Vagina (tissue), 2 donors: ENCODE measurements at regions not wholly inside any gene's neighbourhood (a gene's known extent, or its start where the extent isn't known, plus 50 kb on each side); places are given as distances from the start of the nearest gene placed in this dataset.

ENCODE experiments used
- DNase-seq, 2 donors: peaks; one replicate each; pipeline ENCODE4 v3.0.0-alpha.2; 2017; ENCODE audit errors: extremely low spot score in 2 of 2
- H3K27ac ChIP-seq: fragments of 200-600 bp; sonication (generic); one replicate; pipeline ENCODE4 v1.5.1; 2019
- H3K27me3 ChIP-seq: fragments of 200-600 bp; sonication (generic); one replicate; pipeline ENCODE4 v1.5.1; 2019
- H3K36me3 ChIP-seq, 2 donors: fragments of 200-600 bp; sonication (generic); one replicate each; pipeline ENCODE4 v1.5.1; 2017 to 2019
- H3K4me1 ChIP-seq: fragments of 200-600 bp; sonication (generic); one replicate; pipeline ENCODE4 v1.5.1; 2019
- H3K4me3 ChIP-seq, 2 donors: fragments of 200-600 bp; sonication (generic); 1 replicate in 1 of 2; 2 replicates in 1 of 2; pipeline ENCODE4 v1.5.1; 2016 to 2019
- H3K9me3 ChIP-seq: fragments of 200-600 bp; sonication (generic); one replicate; pipeline ENCODE4 v1.5.1; 2019
- POLR2A ChIP-seq, 2 donors: fragments of 450-650 bp; IDR thresholded peaks; one replicate each; pipeline ENCODE4 v1.6.1; 2017; ENCODE audit warnings: antibody characterized with exemption in 2 of 2, mild to moderate bottlenecking in 2 of 2, moderate library complexity in 2 of 2
- POLR2AphosphoS5 ChIP-seq, 2 donors: sonication (generic); formaldehyde crosslinking; IDR thresholded peaks; one replicate each; pipeline ENCODE4 v1.9.0; 2017; ENCODE audit warnings: antibody characterized with exemption in 2 of 2, mild to moderate bottlenecking in 2 of 2, low read depth in 1 of 2; ENCODE audit not compliant: insufficient read depth in 1 of 2
- intact Hi-C: fragments of 100-400 bp; cut with DNase I; formaldehyde crosslinking; loops from one replicate; pipeline ENCODE4 v1.15.1; 2023
- TF ChIP-seq, protein P1 (sequence below), 3 experiments: fragments of 450-650 bp in 2 of 3; fragments of 200-600 bp in 1 of 3; sonication (generic) in 1 of 3; IDR thresholded peaks; one replicate each; pipeline ENCODE4 v1.5.1; 2017 to 2019; ENCODE audit warnings: antibody characterized with exemption in 3 of 3, mild to moderate bottlenecking in 2 of 3, moderate library complexity in 2 of 3

DNA sequence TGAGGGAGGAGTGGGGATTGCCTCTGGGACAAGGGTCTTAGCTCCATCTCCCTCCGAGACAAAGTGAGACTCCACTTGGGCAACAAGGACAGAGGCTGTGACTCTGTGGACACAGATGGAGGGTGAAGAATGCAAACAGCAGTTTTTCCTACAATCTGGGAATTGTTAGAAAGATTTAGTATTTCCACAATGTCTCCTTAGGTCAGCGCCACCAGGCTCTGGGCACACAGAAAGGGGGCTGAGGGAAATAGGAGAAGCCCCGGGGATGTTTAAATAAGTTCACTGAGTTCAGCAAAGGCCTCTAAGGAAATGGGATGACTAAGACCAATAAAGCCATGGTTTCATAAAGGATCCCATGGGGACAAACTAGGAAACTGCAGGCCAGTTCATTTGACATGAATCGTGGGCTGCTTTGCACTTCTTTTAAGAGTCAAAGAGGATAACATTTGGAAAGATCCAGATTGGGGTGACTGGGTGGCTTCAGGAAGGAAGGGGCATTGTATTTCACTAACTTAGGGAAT is 219.8 kb upstream of the GLI3 start:
- intact Hi-C loops: no loop called here
- DNase-seq: peak in 1 of 2 donors; percentile 79

DNA sequence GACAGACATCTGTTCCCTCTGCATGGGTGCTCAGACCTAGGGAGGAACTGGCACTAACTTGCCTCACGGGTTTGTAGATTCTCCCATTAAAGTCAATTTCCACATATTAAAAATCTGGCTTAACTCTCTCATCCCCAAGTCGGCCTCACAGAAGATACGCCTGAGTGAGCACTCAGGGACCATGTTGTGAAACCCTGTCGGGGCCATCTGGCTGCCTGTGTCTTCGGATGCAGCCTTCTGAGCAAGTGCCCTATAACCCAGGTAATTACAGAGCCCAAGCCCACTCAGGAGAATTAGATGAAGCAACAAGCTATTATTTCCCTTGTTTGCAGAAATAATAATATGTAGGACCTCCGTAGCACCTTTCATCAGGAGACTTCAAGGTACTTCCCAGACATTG is 219.3 kb upstream of the GLI3 start:
- intact Hi-C loops: no loop called here
- Histone ChIP-seq H3K9me3 (no peaks in the 10 kb centered on the region), H3K4me3 (no peak overlapping the region), H3K36me3 (no peaks in the 10 kb centered on the region), H3K27me3 (no peaks in the 10 kb centered on the region), H3K4me1 (peaks cover 22% of the 10 kb centered on the region), H3K27ac (no peak overlapping the region)
- DNase-seq: no peak
- TF ChIP-seq POLR2A (IDR thresholded peaks at IDR 0.05) (no peak), POLR2AphosphoS5 (IDR thresholded peaks at IDR 0.05; ENCODE audit: insufficient read depth in 1 of 2, low read depth in 1 of 2) (no peak)
- TF ChIP-seq, protein P1, sequence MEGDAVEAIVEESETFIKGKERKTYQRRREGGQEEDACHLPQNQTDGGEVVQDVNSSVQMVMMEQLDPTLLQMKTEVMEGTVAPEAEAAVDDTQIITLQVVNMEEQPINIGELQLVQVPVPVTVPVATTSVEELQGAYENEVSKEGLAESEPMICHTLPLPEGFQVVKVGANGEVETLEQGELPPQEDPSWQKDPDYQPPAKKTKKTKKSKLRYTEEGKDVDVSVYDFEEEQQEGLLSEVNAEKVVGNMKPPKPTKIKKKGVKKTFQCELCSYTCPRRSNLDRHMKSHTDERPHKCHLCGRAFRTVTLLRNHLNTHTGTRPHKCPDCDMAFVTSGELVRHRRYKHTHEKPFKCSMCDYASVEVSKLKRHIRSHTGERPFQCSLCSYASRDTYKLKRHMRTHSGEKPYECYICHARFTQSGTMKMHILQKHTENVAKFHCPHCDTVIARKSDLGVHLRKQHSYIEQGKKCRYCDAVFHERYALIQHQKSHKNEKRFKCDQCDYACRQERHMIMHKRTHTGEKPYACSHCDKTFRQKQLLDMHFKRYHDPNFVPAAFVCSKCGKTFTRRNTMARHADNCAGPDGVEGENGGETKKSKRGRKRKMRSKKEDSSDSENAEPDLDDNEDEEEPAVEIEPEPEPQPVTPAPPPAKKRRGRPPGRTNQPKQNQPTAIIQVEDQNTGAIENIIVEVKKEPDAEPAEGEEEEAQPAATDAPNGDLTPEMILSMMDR (IDR thresholded peaks at IDR 0.05): no peak

More for the DNA sequence above, 219.8 kb upstream of the GLI3 start:
- Histone ChIP-seq H3K4me3 (no peak overlapping the region), H3K9me3 (no peaks in the 10 kb centered on the region), H3K4me1 (peaks cover 22% of the 10 kb centered on the region), H3K36me3 (no peaks in the 10 kb centered on the region), H3K27ac (peak overlapping the region; percentile 32), H3K27me3 (no peaks in the 10 kb centered on the region)
- TF ChIP-seq POLR2A (IDR thresholded peaks at IDR 0.05): no peak
- TF ChIP-seq, protein P1 (IDR thresholded peaks at IDR 0.05): no peak
- no peak for TF ChIP-seq POLR2AphosphoS5 (IDR thresholded peaks at IDR 0.05; ENCODE audit: insufficient read depth in 1 of 2, low read depth in 1 of 2)

DNA sequence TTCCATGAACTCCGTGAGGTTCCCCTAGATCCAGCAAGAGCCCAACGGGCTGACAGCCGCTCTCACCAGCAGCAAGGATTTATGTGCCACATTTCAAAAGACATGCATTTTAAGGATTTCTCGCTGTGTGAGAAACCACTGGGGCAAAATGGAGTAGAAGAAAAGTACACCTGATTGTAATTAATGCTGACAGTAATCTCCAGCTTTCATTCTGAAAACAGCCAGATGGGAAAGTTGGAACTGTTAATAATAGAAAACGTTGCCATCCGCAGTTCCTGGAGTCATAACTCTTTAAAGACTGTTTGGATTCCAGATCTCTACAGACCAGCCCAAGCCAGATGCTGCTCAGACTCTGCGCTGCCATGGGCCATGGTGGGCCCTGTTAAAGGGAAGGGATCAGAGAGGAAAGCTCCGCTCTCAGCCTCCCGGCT is 216.9 kb upstream of the GLI3 start:
- DNase-seq: no peak
- Histone ChIP-seq H3K4me1 (peaks cover 22% of the 10 kb centered on the region), H3K27ac (no peak overlapping the region), H3K9me3 (no peaks in the 10 kb centered on the region), H3K27me3 (no peaks in the 10 kb centered on the region), H3K36me3 (no peaks in the 10 kb centered on the region), H3K4me3 (no peak overlapping the region)
- intact Hi-C loops: no loop called here
- no peak for TF ChIP-seq POLR2AphosphoS5 (IDR thresholded peaks at IDR 0.05; ENCODE audit: insufficient read depth in 1 of 2, low read depth in 1 of 2)
- TF ChIP-seq, protein P1 (IDR thresholded peaks at IDR 0.05): no peak

DNA sequence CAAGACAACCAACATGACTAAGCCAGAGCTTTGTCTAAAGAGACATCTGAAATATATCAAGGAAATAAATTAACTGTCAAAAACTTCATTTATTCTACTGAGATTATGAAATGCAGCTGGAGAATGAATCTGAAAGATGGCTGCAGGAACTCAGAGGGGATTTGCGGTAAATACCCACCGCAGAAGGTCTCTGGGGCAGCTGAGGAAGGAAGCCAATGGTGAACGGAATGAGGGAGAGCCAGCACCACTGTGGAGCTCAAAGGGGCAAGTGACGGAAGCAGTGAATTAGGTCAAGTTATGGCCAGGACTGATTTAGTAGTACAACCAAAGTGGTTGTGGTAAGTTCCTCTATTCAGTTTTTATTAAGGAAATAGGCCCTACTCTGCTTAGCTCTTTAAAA is 215.3 kb upstream of the GLI3 start:
- intact Hi-C loops: no loop called here
- Histone ChIP-seq H3K36me3 (no peaks in the 10 kb centered on the region), H3K4me3 (no peak overlapping the region), H3K27me3 (no peaks in the 10 kb centered on the region), H3K9me3 (no peaks in the 10 kb centered on the region), H3K4me1 (peaks cover 15% of the 10 kb centered on the region), H3K27ac (no peak overlapping the region)
- peak in 1 of 2 donors; percentile 49 for DNase-seq
- TF ChIP-seq, protein P1 (IDR thresholded peaks at IDR 0.05): no peak

DNA sequence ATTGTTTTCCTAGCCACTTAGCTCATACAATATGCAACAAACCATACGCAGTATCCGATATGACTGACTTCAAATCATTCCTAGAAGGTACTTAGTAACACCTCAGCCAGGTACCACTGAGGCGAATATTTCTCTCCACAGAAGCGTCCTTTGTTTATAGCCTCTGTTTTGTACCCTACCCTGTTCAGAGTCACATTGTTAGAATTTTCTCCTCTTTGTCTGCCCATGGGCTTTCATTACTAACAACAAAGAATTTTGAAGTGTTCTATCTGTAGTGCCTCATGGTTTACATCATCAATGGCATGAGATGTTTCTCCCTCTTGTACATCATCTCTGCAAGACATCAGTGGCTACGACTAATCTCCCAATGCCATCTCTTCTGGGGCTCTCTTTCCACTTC is 212.4 kb upstream of the GLI3 start:
- TF ChIP-seq POLR2AphosphoS5 (IDR thresholded peaks at IDR 0.05; ENCODE audit: insufficient read depth in 1 of 2, low read depth in 1 of 2): no peak
- TF ChIP-seq, protein P1 (IDR thresholded peaks at IDR 0.05): no peak
- TF ChIP-seq POLR2A (IDR thresholded peaks at IDR 0.05): no peak
- no peak overlapping the region for H3K4me3 ChIP-seq
- H3K36me3 ChIP-seq: no peaks in the 10 kb centered on the region
- H3K9me3 ChIP-seq: no peaks in the 10 kb centered on the region
- intact Hi-C loops: no loop called here
- H3K4me1 ChIP-seq: no peaks in the 10 kb centered on the region
- no peak for DNase-seq
- no peak overlapping the region for H3K27ac ChIP-seq
- H3K27me3 ChIP-seq: no peaks in the 10 kb centered on the region
